Lung (tissue), 11 donors: ENCODE measurements at regions not wholly inside any gene's neighbourhood (a gene's known extent, or its start where the extent isn't known, plus 50 kb on each side); places are given as distances from the start of the nearest gene placed in this dataset.
"Not testable (repeated sequence)": the region's sequence is repeated elsewhere in the genome, so short reads cannot be mapped to it uniquely, and the experiment has no call there.

Experiments
- ATAC-seq: fragments of 200-7000 bp; cut with Tn5 transposase; one replicate; pipeline ENCODE4 v1.9.1; 2020; ENCODE audit warnings: moderate number of reproducible peaks; ENCODE audit not compliant: insufficient read depth, low FRiP score
- DNase-seq, 3 donors: peaks; one replicate each; pipeline ENCODE4 v3.0.0-alpha.2; 2013 to 2017
- H3K27ac ChIP-seq, 2 donors: one replicate each; pipeline ENCODE4 v1.5.1; 2013; ENCODE audit warnings: mild to moderate bottlenecking in 2 of 2, moderate library complexity in 2 of 2, control low read depth in 1 of 2, inconsistent platforms in 1 of 2, low read depth in 1 of 2, low read length in 1 of 2
- H3K27me3 ChIP-seq, 3 donors: one replicate each; pipeline ENCODE4 v1.5.1; 2013; ENCODE audit warnings: low read length in 2 of 3; ENCODE audit not compliant: control insufficient read depth in 3 of 3, insufficient read depth in 3 of 3
- H3K36me3 ChIP-seq, 4 donors: one replicate each; pipeline ENCODE4 v1.5.1; 2013; ENCODE audit warnings: low read length in 4 of 4, mild to moderate bottlenecking in 1 of 4, moderate library complexity in 1 of 4; ENCODE audit not compliant: control insufficient read depth in 4 of 4, insufficient read depth in 4 of 4
- H3K4me1 ChIP-seq, 5 donors: one replicate each; pipeline ENCODE4 v1.5.1; 2013; ENCODE audit warnings: low read length in 5 of 5, mild to moderate bottlenecking in 2 of 5, moderate library complexity in 1 of 5; ENCODE audit not compliant: control insufficient read depth in 5 of 5, insufficient read depth in 5 of 5
- H3K4me3 ChIP-seq: one replicate; pipeline ENCODE4 v1.5.1; 2013; ENCODE audit warnings: mild to moderate bottlenecking, control low read depth, moderate library complexity
- H3K9ac ChIP-seq, 2 donors: one replicate each; pipeline ENCODE4 v1.5.1; 2013; ENCODE audit warnings: low read length in 2 of 2, control low read depth in 1 of 2; ENCODE audit not compliant: insufficient read depth in 1 of 2
- H3K9me3 ChIP-seq, 4 donors: one replicate each; pipeline ENCODE4 v1.5.1; 2013; ENCODE audit warnings: low read length in 3 of 4, mild to moderate bottlenecking in 1 of 4, moderate library complexity in 1 of 4; ENCODE audit not compliant: control insufficient read depth in 4 of 4, insufficient read depth in 3 of 4
- CTCF ChIP-seq: IDR thresholded peaks from 2 replicates; pipeline ENCODE4 v1.5.1; 2012; ENCODE audit warnings: mild to moderate bottlenecking; ENCODE audit errors: control extremely low read depth, extremely low read depth
- WGBS, 2 donors: extraction: QIAGEN DNeasy Blood & Tissue Kit; methylation state at CpG; one replicate each; pipeline ENCODE4 v1.1.7; 2013; 5-methylcytosine and 5-hydroxymethylcytosine counted together
- donor health status: control.
- donor health status: control.
- donor health status: Bipolar disorder and iron deficiency.
- donor health status: healthy.
- donor health status: DM: yes; HTN: yes; CAD: no.

- no peak overlapping the region for H3K9ac ChIP-seq
- H3K27me3 ChIP-seq = no peaks in the 10 kb centered on the region
- H3K4me3 ChIP-seq = no peak overlapping the region
- peaks cover 0 to 2% (median 0%) of the 10 kb centered on the region in 4 donors for H3K9me3 ChIP-seq
- DNase-seq = no peak
- no peak for ATAC-seq
- 92 to 96% methylated on average over 10 of the region's 10 CpGs for WGBS, 2 donors
- TF ChIP-seq CTCF = no peak
- H3K4me1 ChIP-seq = no peaks in the 10 kb centered on the region
- no peaks in the 10 kb centered on the region for H3K36me3 ChIP-seq
- no peak overlapping the region for H3K27ac ChIP-seq
These were observed 739.2 kb upstream of the GJE1 start for GRCh38 chr6:141393405-141394124.

GRCh38 chr6:141391135-141391534 lies 741.6 kb upstream of the GJE1 start:
- not testable (repeated sequence) for ATAC-seq, H3K9ac ChIP-seq, H3K4me1 ChIP-seq, H3K9me3 ChIP-seq, H3K36me3 ChIP-seq, H3K4me3 ChIP-seq, DNase-seq, H3K27ac ChIP-seq, H3K27me3 ChIP-seq
- 84 to 89% methylated on average over 2 of the region's 2 CpGs for WGBS, 2 donors

- no peak for DNase-seq
- H3K4me3 ChIP-seq = no peak overlapping the region
- H3K27me3 ChIP-seq = no peaks in the 10 kb centered on the region
- no peak for ATAC-seq
- no peak overlapping the region for H3K9ac ChIP-seq
- no peak overlapping the region for H3K27ac ChIP-seq
- no peak for TF ChIP-seq CTCF
- no peaks in the 10 kb centered on the region for H3K36me3 ChIP-seq
- no peaks in the 10 kb centered on the region for H3K4me1 ChIP-seq
- H3K9me3 ChIP-seq = no peaks in the 10 kb centered on the region
- 87 to 91% methylated on average over 3 of the region's 3 CpGs for WGBS, 2 donors
These were observed 744.1 kb upstream of the GJE1 start for GRCh38 chr6:141388666-141389065.

- 85 to 89% methylated on average over 2 of the region's 2 CpGs for WGBS, 2 donors
- no peak for TF ChIP-seq CTCF
- Histone ChIP-seq H3K27ac (no peak overlapping the region), H3K27me3 (no peaks in the 10 kb centered on the region), H3K9me3 (no peaks in the 10 kb centered on the region), H3K4me3 (no peak overlapping the region), H3K9ac (no peak overlapping the region), H3K4me1 (no peaks in the 10 kb centered on the region), H3K36me3 (no peaks in the 10 kb centered on the region)
- ATAC-seq (no peak), DNase-seq (no peak)
These were observed 762.3 kb upstream of the GJE1 start for GRCh38 chr6:141370438-141370837.

GRCh38 chr6:141366796-141367195 lies 765.9 kb upstream of the GJE1 start:
- H3K36me3 ChIP-seq, H3K9ac ChIP-seq, H3K27me3 ChIP-seq, H3K4me3 ChIP-seq, ATAC-seq, H3K27ac ChIP-seq, H3K9me3 ChIP-seq, DNase-seq, H3K4me1 ChIP-seq: not testable (repeated sequence)
- 67 to 80% methylated on average over 1 of the region's 1 CpG for WGBS, 2 donors
